ENCODE measurements at regions not wholly inside any gene's neighbourhood (a gene's known extent, or its start where the extent isn't known, plus 50 kb on each side); places are given as distances from the start of the nearest gene placed in this dataset.

DNA sequence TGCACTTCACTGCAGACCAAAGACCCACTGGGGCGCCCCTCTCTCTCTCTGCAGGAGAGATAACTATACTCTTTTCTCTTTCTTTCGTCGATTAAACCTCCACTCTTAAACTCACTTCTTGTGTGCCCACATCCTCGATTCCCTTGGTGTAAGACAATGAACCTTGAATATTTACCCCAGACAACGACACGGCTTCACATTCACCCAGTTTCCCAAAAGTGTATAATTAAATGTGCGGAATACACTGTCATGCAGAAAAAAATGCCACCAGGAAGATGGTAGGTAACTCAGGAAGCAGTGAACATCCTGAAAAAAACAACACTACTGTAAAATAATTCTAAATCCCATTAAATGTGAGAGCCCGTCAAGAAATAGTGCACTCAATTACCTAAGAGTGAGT is 882.2 kb downstream of the TYW1 start:
- no peak for DNase-seq (ENCODE audit: low spot score)
- no peak overlapping the region for H3K4me3 ChIP-seq (ENCODE audit: low read depth in 1 of 3, low read length in 3 of 3)
- no peaks in the 10 kb centered on the region for H3K9me3 ChIP-seq (ENCODE audit: control insufficient read depth in 4 of 4, low read length in 3 of 4)
- no peak overlapping the region for H3K9ac ChIP-seq (ENCODE audit: low read depth in 1 of 2, low read length in 2 of 2)
- TF ChIP-seq, protein P1, sequence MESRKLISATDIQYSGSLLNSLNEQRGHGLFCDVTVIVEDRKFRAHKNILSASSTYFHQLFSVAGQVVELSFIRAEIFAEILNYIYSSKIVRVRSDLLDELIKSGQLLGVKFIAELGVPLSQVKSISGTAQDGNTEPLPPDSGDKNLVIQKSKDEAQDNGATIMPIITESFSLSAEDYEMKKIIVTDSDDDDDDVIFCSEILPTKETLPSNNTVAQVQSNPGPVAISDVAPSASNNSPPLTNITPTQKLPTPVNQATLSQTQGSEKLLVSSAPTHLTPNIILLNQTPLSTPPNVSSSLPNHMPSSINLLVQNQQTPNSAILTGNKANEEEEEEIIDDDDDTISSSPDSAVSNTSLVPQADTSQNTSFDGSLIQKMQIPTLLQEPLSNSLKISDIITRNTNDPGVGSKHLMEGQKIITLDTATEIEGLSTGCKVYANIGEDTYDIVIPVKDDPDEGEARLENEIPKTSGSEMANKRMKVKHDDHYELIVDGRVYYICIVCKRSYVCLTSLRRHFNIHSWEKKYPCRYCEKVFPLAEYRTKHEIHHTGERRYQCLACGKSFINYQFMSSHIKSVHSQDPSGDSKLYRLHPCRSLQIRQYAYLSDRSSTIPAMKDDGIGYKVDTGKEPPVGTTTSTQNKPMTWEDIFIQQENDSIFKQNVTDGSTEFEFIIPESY (IDR thresholded peaks at IDR 0.05), result no peak
- TF ChIP-seq JUND (IDR thresholded peaks at IDR 0.05), result no peak
- no peak for TF ChIP-seq EGR1 (IDR thresholded peaks at IDR 0.05; ENCODE audit: low read depth in 2 of 2)
- no peak for TF ChIP-seq FOXA1 (IDR thresholded peaks at IDR 0.05)
- TF ChIP-seq, protein P2, sequence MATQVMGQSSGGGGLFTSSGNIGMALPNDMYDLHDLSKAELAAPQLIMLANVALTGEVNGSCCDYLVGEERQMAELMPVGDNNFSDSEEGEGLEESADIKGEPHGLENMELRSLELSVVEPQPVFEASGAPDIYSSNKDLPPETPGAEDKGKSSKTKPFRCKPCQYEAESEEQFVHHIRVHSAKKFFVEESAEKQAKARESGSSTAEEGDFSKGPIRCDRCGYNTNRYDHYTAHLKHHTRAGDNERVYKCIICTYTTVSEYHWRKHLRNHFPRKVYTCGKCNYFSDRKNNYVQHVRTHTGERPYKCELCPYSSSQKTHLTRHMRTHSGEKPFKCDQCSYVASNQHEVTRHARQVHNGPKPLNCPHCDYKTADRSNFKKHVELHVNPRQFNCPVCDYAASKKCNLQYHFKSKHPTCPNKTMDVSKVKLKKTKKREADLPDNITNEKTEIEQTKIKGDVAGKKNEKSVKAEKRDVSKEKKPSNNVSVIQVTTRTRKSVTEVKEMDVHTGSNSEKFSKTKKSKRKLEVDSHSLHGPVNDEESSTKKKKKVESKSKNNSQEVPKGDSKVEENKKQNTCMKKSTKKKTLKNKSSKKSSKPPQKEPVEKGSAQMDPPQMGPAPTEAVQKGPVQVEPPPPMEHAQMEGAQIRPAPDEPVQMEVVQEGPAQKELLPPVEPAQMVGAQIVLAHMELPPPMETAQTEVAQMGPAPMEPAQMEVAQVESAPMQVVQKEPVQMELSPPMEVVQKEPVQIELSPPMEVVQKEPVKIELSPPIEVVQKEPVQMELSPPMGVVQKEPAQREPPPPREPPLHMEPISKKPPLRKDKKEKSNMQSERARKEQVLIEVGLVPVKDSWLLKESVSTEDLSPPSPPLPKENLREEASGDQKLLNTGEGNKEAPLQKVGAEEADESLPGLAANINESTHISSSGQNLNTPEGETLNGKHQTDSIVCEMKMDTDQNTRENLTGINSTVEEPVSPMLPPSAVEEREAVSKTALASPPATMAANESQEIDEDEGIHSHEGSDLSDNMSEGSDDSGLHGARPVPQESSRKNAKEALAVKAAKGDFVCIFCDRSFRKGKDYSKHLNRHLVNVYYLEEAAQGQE (IDR thresholded peaks at IDR 0.05), result no peak
- TF ChIP-seq RAD21 (IDR thresholded peaks at IDR 0.05), result no peak
- TF ChIP-seq SP1 (IDR thresholded peaks at IDR 0.05), result no peak
- TF ChIP-seq YY1 (IDR thresholded peaks at IDR 0.05), result no peak
- TF ChIP-seq TAF1 (conservative IDR thresholded peaks at IDR 0.05), result no peak
- TF ChIP-seq HNF4A (conservative IDR thresholded peaks at IDR 0.05), result no peak
- no peak for TF ChIP-seq GABPA (IDR thresholded peaks at IDR 0.05 in 1 of 2, conservative IDR thresholded peaks at IDR 0.05 in 1 of 2)
- TF ChIP-seq, protein P3, sequence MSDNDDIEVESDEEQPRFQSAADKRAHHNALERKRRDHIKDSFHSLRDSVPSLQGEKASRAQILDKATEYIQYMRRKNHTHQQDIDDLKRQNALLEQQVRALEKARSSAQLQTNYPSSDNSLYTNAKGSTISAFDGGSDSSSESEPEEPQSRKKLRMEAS (IDR thresholded peaks at IDR 0.05), result no peak
- TF ChIP-seq FOXA2 (IDR thresholded peaks at IDR 0.05), result no peak
- no peak for TF ChIP-seq HNF4G (IDR thresholded peaks at IDR 0.05)
- TF ChIP-seq, protein P4, sequence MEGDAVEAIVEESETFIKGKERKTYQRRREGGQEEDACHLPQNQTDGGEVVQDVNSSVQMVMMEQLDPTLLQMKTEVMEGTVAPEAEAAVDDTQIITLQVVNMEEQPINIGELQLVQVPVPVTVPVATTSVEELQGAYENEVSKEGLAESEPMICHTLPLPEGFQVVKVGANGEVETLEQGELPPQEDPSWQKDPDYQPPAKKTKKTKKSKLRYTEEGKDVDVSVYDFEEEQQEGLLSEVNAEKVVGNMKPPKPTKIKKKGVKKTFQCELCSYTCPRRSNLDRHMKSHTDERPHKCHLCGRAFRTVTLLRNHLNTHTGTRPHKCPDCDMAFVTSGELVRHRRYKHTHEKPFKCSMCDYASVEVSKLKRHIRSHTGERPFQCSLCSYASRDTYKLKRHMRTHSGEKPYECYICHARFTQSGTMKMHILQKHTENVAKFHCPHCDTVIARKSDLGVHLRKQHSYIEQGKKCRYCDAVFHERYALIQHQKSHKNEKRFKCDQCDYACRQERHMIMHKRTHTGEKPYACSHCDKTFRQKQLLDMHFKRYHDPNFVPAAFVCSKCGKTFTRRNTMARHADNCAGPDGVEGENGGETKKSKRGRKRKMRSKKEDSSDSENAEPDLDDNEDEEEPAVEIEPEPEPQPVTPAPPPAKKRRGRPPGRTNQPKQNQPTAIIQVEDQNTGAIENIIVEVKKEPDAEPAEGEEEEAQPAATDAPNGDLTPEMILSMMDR (IDR thresholded peaks at IDR 0.05; ENCODE audit: low read depth, low read length, missing input control), result no peak
- no peak for TF ChIP-seq NR2F2 (IDR thresholded peaks at IDR 0.05)
- TF ChIP-seq, protein P5, sequence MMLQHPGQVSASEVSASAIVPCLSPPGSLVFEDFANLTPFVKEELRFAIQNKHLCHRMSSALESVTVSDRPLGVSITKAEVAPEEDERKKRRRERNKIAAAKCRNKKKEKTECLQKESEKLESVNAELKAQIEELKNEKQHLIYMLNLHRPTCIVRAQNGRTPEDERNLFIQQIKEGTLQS (IDR thresholded peaks at IDR 0.05), result no peak
- peaks cover 0 to 1% (median 0%) of the 10 kb centered on the region in 4 donors for H3K4me1 ChIP-seq (ENCODE audit: control insufficient read depth in 4 of 4, insufficient read depth in 4 of 4, low read length in 3 of 4)
- H3K27ac ChIP-seq (ENCODE audit: low read depth in 1 of 2, low read length in 2 of 2), result no peak overlapping the region
- H3K27me3 ChIP-seq (ENCODE audit: control insufficient read depth in 4 of 4, insufficient read depth in 4 of 4, low read length in 3 of 4), result peaks cover 0 to 3% (median 0%) of the 10 kb centered on the region in 4 donors
- 90% methylated on average over 8 of the region's 8 CpGs for WGBS
- no peaks in the 10 kb centered on the region for H3K36me3 ChIP-seq (ENCODE audit: control insufficient read depth in 4 of 4, insufficient read depth in 3 of 4, low read depth in 1 of 4, low read length in 3 of 4)

DNA sequence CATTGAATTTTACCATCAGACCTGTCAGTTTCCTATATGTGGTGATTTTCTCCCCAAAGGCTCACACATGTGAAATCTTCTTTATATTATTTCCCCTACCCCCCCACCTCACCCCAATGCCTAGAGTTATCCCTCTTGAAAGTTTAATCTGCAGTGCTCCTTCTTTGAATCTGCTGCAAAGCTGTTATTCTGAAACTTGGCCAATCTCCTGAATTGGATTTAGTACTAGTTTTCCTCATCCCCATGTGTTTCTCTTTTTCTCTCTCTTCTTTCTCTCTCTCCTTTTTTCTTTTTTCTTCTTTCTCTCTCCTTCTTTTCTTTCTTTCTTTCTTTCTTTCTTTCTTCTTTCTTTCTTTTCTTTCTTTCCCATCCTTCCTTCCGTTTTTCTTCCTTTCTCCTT is 886.2 kb downstream of the TYW1 start:
- Histone ChIP-seq H3K9ac (ENCODE audit: low read depth in 1 of 2, low read length in 2 of 2) (no peak overlapping the region), H3K27ac (ENCODE audit: low read depth in 1 of 2, low read length in 2 of 2) (no peak overlapping the region), H3K4me3 (ENCODE audit: low read depth in 1 of 3, low read length in 3 of 3) (no peak overlapping the region), H3K9me3 (ENCODE audit: control insufficient read depth in 4 of 4, low read length in 3 of 4) (no peaks in the 10 kb centered on the region), H3K36me3 (ENCODE audit: control insufficient read depth in 4 of 4, insufficient read depth in 3 of 4, low read depth in 1 of 4, low read length in 3 of 4) (no peaks in the 10 kb centered on the region), H3K4me1 (ENCODE audit: control insufficient read depth in 4 of 4, insufficient read depth in 4 of 4, low read length in 3 of 4) (peaks cover 0 to 1% (median 0%) of the 10 kb centered on the region in 4 donors), H3K27me3 (ENCODE audit: control insufficient read depth in 4 of 4, insufficient read depth in 4 of 4, low read length in 3 of 4) (peaks cover 0 to 3% (median 0%) of the 10 kb centered on the region in 4 donors)
- WGBS, result 54% methylated on average over 1 of the region's 1 CpG
- DNase-seq (ENCODE audit: low spot score), result no peak
- TF ChIP-seq FOXA1 (IDR thresholded peaks at IDR 0.05), result no peak
- no peak for TF ChIP-seq RAD21 (IDR thresholded peaks at IDR 0.05)
- TF ChIP-seq FOXA2 (IDR thresholded peaks at IDR 0.05), result no peak
- TF ChIP-seq RXRA (IDR thresholded peaks at IDR 0.05), result no peak
- TF ChIP-seq SP1 (IDR thresholded peaks at IDR 0.05), result no peak
- TF ChIP-seq YY1 (IDR thresholded peaks at IDR 0.05), result no peak
- TF ChIP-seq, protein P3 (IDR thresholded peaks at IDR 0.05), result no peak
- TF ChIP-seq JUND (IDR thresholded peaks at IDR 0.05), result no peak
- TF ChIP-seq HNF4G (IDR thresholded peaks at IDR 0.05), result no peak
- TF ChIP-seq, protein P2 (IDR thresholded peaks at IDR 0.05), result no peak
- no peak for TF ChIP-seq EGR1 (IDR thresholded peaks at IDR 0.05; ENCODE audit: low read depth in 2 of 2)
- TF ChIP-seq TAF1 (conservative IDR thresholded peaks at IDR 0.05), result no peak
- TF ChIP-seq, protein P5 (IDR thresholded peaks at IDR 0.05), result no peak
- no peak for TF ChIP-seq HNF4A (conservative IDR thresholded peaks at IDR 0.05)
